CD14-positive monocyte (primary cell): ENCODE measurements at regions not wholly inside any gene's neighbourhood (a gene's known extent, or its start where the extent isn't known, plus 50 kb on each side); places are given as distances from the start of the nearest gene placed in this dataset.

ENCODE experiments used
- DNase-seq, 3 donors: peaks; one replicate each; pipeline ENCODE4 v3.0.0-alpha.2; 2011 to 2022
- H2AFZ ChIP-seq: 2 replicates; pipeline ENCODE4 v1.6.0; 2012; ENCODE audit warnings: mild to moderate bottlenecking, low read depth, low read length, inconsistent platforms; ENCODE audit not compliant: insufficient read depth, poor library complexity, severe bottlenecking
- H3K27ac ChIP-seq, 2 donors: 1 replicate in 1 of 2; 2 replicates in 1 of 2; pipeline ENCODE4 v1.5.1; 2012 to 2013; ENCODE audit warnings: low read length in 2 of 2, control low read depth in 1 of 2, inconsistent platforms in 1 of 2, low read depth in 1 of 2, mild to moderate bottlenecking in 1 of 2
- H3K27me3 ChIP-seq, 2 donors: one replicate each; pipeline versions ENCODE4 v1.6.0 to v1.6.1; 2011 to 2013; ENCODE audit warnings: low read length in 2 of 2; ENCODE audit not compliant: control insufficient read depth in 2 of 2, insufficient read depth in 2 of 2
- H3K36me3 ChIP-seq, 2 donors: replicated peaks in 1 of 2; 1 replicate in 1 of 2; 2 replicates in 1 of 2; pipeline versions ENCODE4 v1.5.1 to v1.6.1; 2012 to 2013; ENCODE audit warnings: low read length in 2 of 2, control low read depth in 1 of 2, inconsistent platforms in 1 of 2, mild to moderate bottlenecking in 1 of 2; ENCODE audit not compliant: insufficient read depth in 2 of 2, control insufficient read depth in 1 of 2
- H3K4me1 ChIP-seq, 2 donors: 1 replicate in 1 of 2; 2 replicates in 1 of 2; pipeline versions ENCODE4 v1.5.1 to v1.6.1; 2012 to 2013; ENCODE audit warnings: low read length in 2 of 2, control low read depth in 1 of 2, inconsistent platforms in 1 of 2, mild to moderate bottlenecking in 1 of 2, moderate library complexity in 1 of 2; ENCODE audit not compliant: insufficient read depth in 2 of 2, control insufficient read depth in 1 of 2
- H3K4me2 ChIP-seq: replicated peaks from 2 replicates; pipeline ENCODE3; 2012; ENCODE audit warnings: low read length, moderate library complexity, mild to moderate bottlenecking; ENCODE audit not compliant: poor library complexity, severe bottlenecking; ENCODE audit errors: extremely low read depth
- H3K4me3 ChIP-seq, 3 experiments: fragments of 200-600 bp in 1 of 3; sonication (generic) in 1 of 3; replicated peaks in 1 of 3; 1 replicate in 2 of 3; 2 replicates in 1 of 3; pipeline ENCODE4 v1.5.1; 2011 to 2013; ENCODE audit warnings: low read length in 3 of 3, mild to moderate bottlenecking in 3 of 3, control low read depth in 2 of 3, low read depth in 2 of 3, inconsistent platforms in 1 of 3, moderate library complexity in 1 of 3
- H3K79me2 ChIP-seq: 2 replicates; pipeline ENCODE4 v1.6.0; 2012; ENCODE audit warnings: mild to moderate bottlenecking, control low read depth, inconsistent platforms, low read length, moderate library complexity; ENCODE audit not compliant: insufficient read depth
- H3K9ac ChIP-seq: 2 replicates; pipeline ENCODE4 v1.6.0; 2017; ENCODE audit warnings: low read length, mild to moderate bottlenecking; ENCODE audit not compliant: insufficient read depth, poor library complexity, severe bottlenecking
- H3K9me3 ChIP-seq, 2 donors: replicated peaks in 1 of 2; 1 replicate in 1 of 2; 2 replicates in 1 of 2; pipeline versions ENCODE4 v1.5.1 to v1.6.1; 2012 to 2013; ENCODE audit warnings: low read length in 2 of 2, control low read depth in 1 of 2; ENCODE audit not compliant: control insufficient read depth in 1 of 2, insufficient read depth in 1 of 2
- H4K20me1 ChIP-seq: 2 replicates; pipeline ENCODE4 v1.6.0; 2012; ENCODE audit warnings: mild to moderate bottlenecking, low read length, control low read depth, moderate library complexity; ENCODE audit not compliant: insufficient read depth
- H3K27ac Mint-ChIP-seq, 7 donors: one replicate each; pipeline ENCODE4 v1.8.0; 2020; ENCODE audit warnings: mild to moderate bottlenecking in 7 of 7, mixed read lengths in 7 of 7, moderate library complexity in 6 of 7, inconsistent platforms in 2 of 7
- H3K27me3 Mint-ChIP-seq, 3 donors: one replicate each; pipeline ENCODE4 v1.8.0; 2021 to 2022; ENCODE audit warnings: low read depth in 3 of 3, mild to moderate bottlenecking in 3 of 3, mixed read lengths in 3 of 3, moderate library complexity in 3 of 3, inconsistent platforms in 1 of 3
- H3K36me3 Mint-ChIP-seq, 2 donors: one replicate each; pipeline ENCODE4 v1.8.0; 2020; ENCODE audit warnings: mixed read lengths in 2 of 2, inconsistent platforms in 1 of 2, mild to moderate bottlenecking in 1 of 2
- H3K4me1 Mint-ChIP-seq: one replicate; pipeline ENCODE4 v1.8.0; 2020; ENCODE audit warnings: mild to moderate bottlenecking, mixed read lengths
- H3K4me3 Mint-ChIP-seq, 2 donors: one replicate each; pipeline ENCODE4 v1.8.0; 2020; ENCODE audit warnings: mild to moderate bottlenecking in 2 of 2, mixed read lengths in 2 of 2, moderate library complexity in 1 of 2
- H3K9me3 Mint-ChIP-seq, 7 donors: one replicate each; pipeline ENCODE4 v1.8.0; 2020 to 2022; ENCODE audit warnings: mixed read lengths in 7 of 7, mild to moderate bottlenecking in 6 of 7, moderate library complexity in 6 of 7, inconsistent platforms in 2 of 7
- WGBS: methylation state at CpG from one replicate; pipeline ENCODE4 v1.1.5; 2013; ENCODE audit warnings: missing lambda C conversion rate; ENCODE audit not compliant: insufficient coverage; 5-methylcytosine and 5-hydroxymethylcytosine counted together
- intact Hi-C, 2 donors: fragments of 100-400 bp; cut with micrococcal nuclease; formaldehyde crosslinking; loops; one replicate each; pipeline versions ENCODE4 v1.15.0 to v1.15.1; 2023
- TF ChIP-seq, protein P1 (sequence below): fragments of 200-600 bp; IDR thresholded peaks from one replicate; pipeline ENCODE4 v1.8.0; 2022; ENCODE audit warnings: antibody characterized with exemption, mild to moderate bottlenecking

DNA sequence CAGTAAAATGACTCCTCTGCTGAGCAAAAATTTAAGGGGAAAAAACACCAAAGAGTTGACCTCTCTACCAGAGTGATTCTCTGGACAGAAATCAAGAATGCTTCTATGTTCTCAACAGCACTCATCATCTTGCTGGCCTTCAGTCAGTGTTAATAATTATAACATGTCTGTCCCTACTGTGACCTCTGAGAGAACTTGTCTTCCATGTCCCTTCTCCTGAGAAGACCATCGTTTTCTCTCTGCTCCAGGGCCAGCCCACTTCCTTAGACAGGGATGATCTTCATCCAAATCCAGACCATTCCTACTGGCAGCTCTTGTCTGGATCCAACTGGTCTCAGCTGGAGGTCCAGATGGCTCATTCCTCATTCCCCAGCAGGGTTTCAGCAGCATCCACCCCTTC is 139.0 kb upstream of the NECTIN3 start:
- 58% methylated on average over 1 of the region's 1 CpG for WGBS
- no peak overlapping the region for H3K4me2 ChIP-seq
- no peaks in the 10 kb centered on the region for H3K27me3 ChIP-seq
- TF ChIP-seq, protein P1, sequence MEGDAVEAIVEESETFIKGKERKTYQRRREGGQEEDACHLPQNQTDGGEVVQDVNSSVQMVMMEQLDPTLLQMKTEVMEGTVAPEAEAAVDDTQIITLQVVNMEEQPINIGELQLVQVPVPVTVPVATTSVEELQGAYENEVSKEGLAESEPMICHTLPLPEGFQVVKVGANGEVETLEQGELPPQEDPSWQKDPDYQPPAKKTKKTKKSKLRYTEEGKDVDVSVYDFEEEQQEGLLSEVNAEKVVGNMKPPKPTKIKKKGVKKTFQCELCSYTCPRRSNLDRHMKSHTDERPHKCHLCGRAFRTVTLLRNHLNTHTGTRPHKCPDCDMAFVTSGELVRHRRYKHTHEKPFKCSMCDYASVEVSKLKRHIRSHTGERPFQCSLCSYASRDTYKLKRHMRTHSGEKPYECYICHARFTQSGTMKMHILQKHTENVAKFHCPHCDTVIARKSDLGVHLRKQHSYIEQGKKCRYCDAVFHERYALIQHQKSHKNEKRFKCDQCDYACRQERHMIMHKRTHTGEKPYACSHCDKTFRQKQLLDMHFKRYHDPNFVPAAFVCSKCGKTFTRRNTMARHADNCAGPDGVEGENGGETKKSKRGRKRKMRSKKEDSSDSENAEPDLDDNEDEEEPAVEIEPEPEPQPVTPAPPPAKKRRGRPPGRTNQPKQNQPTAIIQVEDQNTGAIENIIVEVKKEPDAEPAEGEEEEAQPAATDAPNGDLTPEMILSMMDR, result no peak
- no peaks in the 10 kb centered on the region for H3K4me1 ChIP-seq
- no peak overlapping the region for H3K9ac ChIP-seq
- Mint-ChIP-seq H3K27ac (no peak overlapping the region), H3K27me3 (no peaks in the 10 kb centered on the region), H3K4me1 (no peaks in the 10 kb centered on the region), H3K4me3 (no peak overlapping the region), H3K9me3 (peaks cover 0 to 3% (median 0%) of the 10 kb centered on the region in 7 donors), H3K36me3 (no peaks in the 10 kb centered on the region)
- H3K9me3 ChIP-seq, result no peaks in the 10 kb centered on the region
- DNase-seq, result no peak
- H3K79me2 ChIP-seq, result no peaks in the 10 kb centered on the region
- intact Hi-C loops, result no loop called here
- no peaks in the 10 kb centered on the region for H4K20me1 ChIP-seq
- no peak overlapping the region for H2AFZ ChIP-seq
- H3K4me3 ChIP-seq, result no peak overlapping the region
- H3K27ac ChIP-seq, result no peak overlapping the region
- H3K36me3 ChIP-seq, result no peaks in the 10 kb centered on the region

DNA sequence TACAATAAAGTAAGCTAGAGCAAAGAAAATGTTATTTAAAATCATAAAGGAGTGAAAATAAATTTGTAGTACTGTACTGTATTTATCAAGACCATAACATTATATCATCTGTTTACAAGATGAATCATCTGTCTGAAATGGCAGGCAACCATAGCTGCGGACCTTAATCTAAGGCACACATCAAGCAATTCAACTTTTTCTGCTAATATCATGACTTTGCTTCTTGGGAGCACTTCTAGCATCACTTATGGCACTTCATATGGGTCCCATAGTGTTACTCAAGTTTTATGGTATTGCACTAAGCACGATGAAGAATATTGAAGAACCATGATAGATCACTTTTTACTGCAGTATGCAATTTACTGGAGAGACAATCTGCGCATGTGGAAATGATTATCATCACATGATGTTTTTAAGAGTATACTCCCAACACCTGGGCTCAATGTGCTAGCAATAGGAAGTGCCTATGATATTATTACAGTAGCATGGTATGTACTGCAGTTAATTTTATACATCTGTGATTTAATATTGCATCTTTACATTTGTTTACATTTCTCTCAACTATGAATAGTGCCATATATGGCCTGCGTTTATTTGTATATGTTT is 137.7 kb upstream of the NECTIN3 start:
- H3K9me3 Mint-ChIP-seq, result peaks cover 0 to 3% (median 2%) of the 10 kb centered on the region in 7 donors
- intact Hi-C loops, result no loop called here

More for the DNA sequence above, 137.7 kb upstream of the NECTIN3 start:
- TF ChIP-seq, protein P1, result no peak
- no peaks in the 10 kb centered on the region for H4K20me1 ChIP-seq
- no peak overlapping the region for H3K9ac ChIP-seq
- H3K36me3 ChIP-seq, result no peaks in the 10 kb centered on the region
- no peak overlapping the region for H3K4me3 ChIP-seq
- no peak overlapping the region for H3K4me3 Mint-ChIP-seq
- no peaks in the 10 kb centered on the region for H3K36me3 Mint-ChIP-seq
- H3K4me1 ChIP-seq, result no peaks in the 10 kb centered on the region
- H3K9me3 ChIP-seq, result peaks cover 0 to 4% of the 10 kb centered on the region in 2 donors
- H3K4me1 Mint-ChIP-seq, result no peaks in the 10 kb centered on the region
- H2AFZ ChIP-seq, result no peak overlapping the region
- H3K27ac ChIP-seq, result no peak overlapping the region
- H3K27ac Mint-ChIP-seq, result no peak overlapping the region
- 80% methylated on average over 1 of the region's 4 CpGs for WGBS
- no peak overlapping the region for H3K4me2 ChIP-seq
- H3K27me3 Mint-ChIP-seq, result no peaks in the 10 kb centered on the region
- no peaks in the 10 kb centered on the region for H3K27me3 ChIP-seq
- no peak for DNase-seq
- no peaks in the 10 kb centered on the region for H3K79me2 ChIP-seq
